ENCODE measurements at regions not wholly inside any gene's neighbourhood (a gene's known extent, or its start where the extent isn't known, plus 50 kb on each side); places are given as distances from the start of the nearest gene placed in this dataset.

DNA sequence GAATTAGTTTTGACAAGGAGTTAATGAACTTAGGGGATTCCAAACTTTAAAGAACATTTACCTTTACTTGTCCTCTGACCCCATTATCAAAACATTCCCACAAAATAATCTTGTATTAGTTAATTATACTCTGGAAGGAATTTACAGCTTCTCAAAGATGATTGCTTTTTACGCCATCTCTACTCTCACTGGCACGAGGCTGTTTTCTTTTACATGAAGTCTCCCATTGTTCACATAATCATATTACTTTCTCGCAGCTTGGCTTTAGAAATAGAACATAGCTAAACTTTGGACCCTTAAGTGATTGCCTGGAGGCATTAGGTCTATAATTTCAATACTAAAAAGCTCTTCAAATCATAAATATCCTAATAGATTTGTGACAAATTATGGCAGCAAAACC is 592.9 kb downstream of the TRIML1 start:
- no peak for TF ChIP-seq ZNF354C (tag by site-specific recombination; IDR thresholded peaks at IDR 0.05; ENCODE audit: borderline replicate concordance, low read depth)
- TF ChIP-seq SCRT2 (tag by site-specific recombination; IDR thresholded peaks at IDR 0.05) = no peak
